MCF 10A (cell line): ENCODE measurements at regions not wholly inside any gene's neighbourhood (a gene's known extent, or its start where the extent isn't known, plus 50 kb on each side); places are given as distances from the start of the nearest gene placed in this dataset.

Source experiments
- BruUV-seq: library from RNA; stranded (reverse); fragments of 400-500 nt; replicated peaks from 2 replicates; lab custom pipeline; 2021; lab: Mats Ljungman, UMichigan
- CTCF ChIA-PET: fragments of 300-600 bp; sonication (Branson Sonifier 250); formaldehyde crosslinking; extraction: SDS; loops from one replicate; lab custom pipeline; 2021; ENCODE audit warnings: antibody characterized with exemption, inconsistent platforms; lab: Yijun Ruan, JAX
- POLR2A ChIA-PET: fragments of 300-600, 350-650 bp; sonication (Branson Sonifier 250); formaldehyde crosslinking; extraction: SDS; loops from one replicate; lab custom pipeline; 2020; ENCODE audit warnings: antibody characterized with exemption, inconsistent platforms; lab: Yijun Ruan, JAX
- DNase-seq: peaks from one replicate; pipeline ENCODE4 v3.0.0-alpha.2; 2018; ENCODE audit not compliant: unreplicated experiment
- H3K27ac Mint-ChIP-seq: one replicate; pipeline ENCODE4 v1.8.0; 2022; ENCODE audit warnings: mild to moderate bottlenecking, low read depth, mixed read lengths; ENCODE audit not compliant: unreplicated experiment
- H3K27me3 Mint-ChIP-seq: one replicate; pipeline ENCODE4 v1.8.0; 2022; ENCODE audit warnings: mixed read lengths; ENCODE audit not compliant: insufficient read depth, unreplicated experiment
- H3K36me3 Mint-ChIP-seq: one replicate; pipeline ENCODE4 v1.8.0; 2022; ENCODE audit warnings: mild to moderate bottlenecking, moderate library complexity, mixed read lengths; ENCODE audit not compliant: insufficient read depth, unreplicated experiment
- H3K4me1 Mint-ChIP-seq: one replicate; pipeline ENCODE4 v1.8.0; 2022; ENCODE audit warnings: mixed read lengths; ENCODE audit not compliant: insufficient read depth, unreplicated experiment
- H3K4me3 Mint-ChIP-seq: one replicate; pipeline ENCODE4 v1.8.0; 2022; ENCODE audit warnings: mild to moderate bottlenecking, moderate library complexity, mixed read lengths; ENCODE audit not compliant: unreplicated experiment
- H3K9me3 Mint-ChIP-seq: one replicate; pipeline ENCODE4 v1.8.0; 2022; ENCODE audit warnings: mixed read lengths; ENCODE audit not compliant: unreplicated experiment
- CTCF ChIP-seq: fragments of 200-600 bp; IDR thresholded peaks from one replicate; pipeline ENCODE4 v1.8.0; 2022; ENCODE audit warnings: antibody characterized with exemption, mild to moderate bottlenecking; ENCODE audit not compliant: unreplicated experiment
- intact Hi-C: fragments of 100-400 bp; cut with micrococcal nuclease; formaldehyde crosslinking; loops from 2 replicates; pipeline ENCODE4 v1.14.1; 2022

GRCh38 chr22:47297261-47298016 is 535.0 kb downstream of the TBC1D22A start:
- CTCF ChIA-PET = interaction anchor here (0.6 kb wide), 1 partner anchor 27 kb away, joined by 3 read pairs; no protein-coding TSS in a partner anchor
- intact Hi-C loops = no loop called here
- no peaks in the 10 kb centered on the region for H3K27me3 Mint-ChIP-seq
- H3K4me1 Mint-ChIP-seq = peaks cover 26% of the 10 kb centered on the region
- no peak overlapping the region for H3K27ac Mint-ChIP-seq
- POLR2A ChIA-PET = interaction anchor here (1.1 kb wide), 1 partner anchor 14 kb away, joined by 5 read pairs; no protein-coding TSS in a partner anchor
- peaks cover 4% of the 10 kb centered on the region for H3K9me3 Mint-ChIP-seq
- DNase-seq = no peak
- H3K36me3 Mint-ChIP-seq = no peaks in the 10 kb centered on the region
- no peak for TF ChIP-seq CTCF
- H3K4me3 Mint-ChIP-seq = no peak overlapping the region
- no TSS peak for BruUV-seq

- CTCF ChIA-PET = no interaction called here
- POLR2A ChIA-PET = no interaction called here
- intact Hi-C loops = no loop called here
- no TSS peak for BruUV-seq
- peaks cover 34% of the 10 kb centered on the region for H3K4me1 Mint-ChIP-seq
- no peak overlapping the region for H3K27ac Mint-ChIP-seq
- TF ChIP-seq CTCF = no peak
- H3K27me3 Mint-ChIP-seq = no peaks in the 10 kb centered on the region
- peaks cover 4% of the 10 kb centered on the region for H3K9me3 Mint-ChIP-seq
- no peaks in the 10 kb centered on the region for H3K36me3 Mint-ChIP-seq
- no peak for DNase-seq
- H3K4me3 Mint-ChIP-seq = no peak overlapping the region
Observed at GRCh38 chr22:47296405-47297260, 534.2 kb downstream of the TBC1D22A start.

GRCh38 chr22:47295982-47296381 is 533.5 kb downstream of the TBC1D22A start:
- Mint-ChIP-seq H3K27ac (no peak overlapping the region), H3K36me3 (no peaks in the 10 kb centered on the region), H3K27me3 (no peaks in the 10 kb centered on the region), H3K4me1 (peaks cover 35% of the 10 kb centered on the region), H3K4me3 (no peak overlapping the region), H3K9me3 (peaks cover 4% of the 10 kb centered on the region)
- POLR2A ChIA-PET = no interaction called here
- CTCF ChIA-PET = no interaction called here
- intact Hi-C loops = no loop called here
- TF ChIP-seq CTCF = no peak
- no peak for DNase-seq
- no TSS peak for BruUV-seq

GRCh38 chr22:47295226-47295901 is 532.9 kb downstream of the TBC1D22A start:
- no peak for DNase-seq
- H3K9me3 Mint-ChIP-seq = peaks cover 4% of the 10 kb centered on the region
- H3K4me3 Mint-ChIP-seq = no peak overlapping the region
- no peaks in the 10 kb centered on the region for H3K36me3 Mint-ChIP-seq
- H3K4me1 Mint-ChIP-seq = peaks cover 35% of the 10 kb centered on the region
- no peaks in the 10 kb centered on the region for H3K27me3 Mint-ChIP-seq
- no peak overlapping the region for H3K27ac Mint-ChIP-seq
- ChIA-PET POLR2A (no interaction called here), CTCF (no interaction called here)
- intact Hi-C loops = no loop called here
- no TSS peak for BruUV-seq
- no peak for TF ChIP-seq CTCF
